ENCODE measurements at regions not wholly inside any gene's neighbourhood (a gene's known extent, or its start where the extent isn't known, plus 50 kb on each side); places are given as distances from the start of the nearest gene placed in this dataset.
"Not testable (repeated sequence)": the region's sequence is repeated elsewhere in the genome, so short reads cannot be mapped to it uniquely, and the experiment has no call there.

- ATAC-seq = no peak
- WGBS, 2 donors = 62 to 70% methylated on average over 2 of the region's 2 CpGs
- Histone ChIP-seq H3K36me3 (no peaks in the 10 kb centered on the region), H3K4me1 (peaks cover 4 to 24% (median 23%) of the 10 kb centered on the region in 9 donors), H3K27ac (peak overlapping the region in 7 of 10 donors; percentile 3 to 73 (median 41)), H3K4me3 (no peak overlapping the region), H3K27me3 (no peaks in the 10 kb centered on the region), H3K9me3 (no peaks in the 10 kb centered on the region)
- TF ChIP-seq, protein P1, sequence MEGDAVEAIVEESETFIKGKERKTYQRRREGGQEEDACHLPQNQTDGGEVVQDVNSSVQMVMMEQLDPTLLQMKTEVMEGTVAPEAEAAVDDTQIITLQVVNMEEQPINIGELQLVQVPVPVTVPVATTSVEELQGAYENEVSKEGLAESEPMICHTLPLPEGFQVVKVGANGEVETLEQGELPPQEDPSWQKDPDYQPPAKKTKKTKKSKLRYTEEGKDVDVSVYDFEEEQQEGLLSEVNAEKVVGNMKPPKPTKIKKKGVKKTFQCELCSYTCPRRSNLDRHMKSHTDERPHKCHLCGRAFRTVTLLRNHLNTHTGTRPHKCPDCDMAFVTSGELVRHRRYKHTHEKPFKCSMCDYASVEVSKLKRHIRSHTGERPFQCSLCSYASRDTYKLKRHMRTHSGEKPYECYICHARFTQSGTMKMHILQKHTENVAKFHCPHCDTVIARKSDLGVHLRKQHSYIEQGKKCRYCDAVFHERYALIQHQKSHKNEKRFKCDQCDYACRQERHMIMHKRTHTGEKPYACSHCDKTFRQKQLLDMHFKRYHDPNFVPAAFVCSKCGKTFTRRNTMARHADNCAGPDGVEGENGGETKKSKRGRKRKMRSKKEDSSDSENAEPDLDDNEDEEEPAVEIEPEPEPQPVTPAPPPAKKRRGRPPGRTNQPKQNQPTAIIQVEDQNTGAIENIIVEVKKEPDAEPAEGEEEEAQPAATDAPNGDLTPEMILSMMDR (IDR thresholded peaks at IDR 0.05) = no peak
- intact Hi-C loops (cut with DNase I) = no loop called here
- no peak for DNase-seq
These were observed 232.6 kb upstream of the PLXNA2 start for GRCh38 chr1:208476846-208477170.

DNA sequence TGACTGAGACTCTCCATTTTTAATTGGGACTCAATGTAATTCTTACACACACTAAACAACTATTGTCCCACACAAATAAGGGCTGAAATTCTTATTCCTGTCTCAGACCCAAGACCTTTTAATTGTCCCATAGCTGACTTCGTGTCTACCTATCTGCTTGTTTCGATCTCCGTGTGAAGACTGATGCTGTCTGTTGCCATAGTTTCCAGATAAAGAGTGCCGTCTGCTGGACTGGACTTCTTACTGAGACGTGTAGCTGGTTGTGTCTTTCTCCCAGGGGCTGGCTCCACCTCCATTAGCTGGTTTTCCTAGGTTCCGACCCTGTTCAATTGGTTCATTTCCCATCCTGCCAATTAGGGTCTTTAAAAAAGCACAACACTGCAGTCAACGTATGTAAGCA, 235.3 kb upstream of the PLXNA2 start:
- H3K4me3 ChIP-seq = no peak overlapping the region
- H3K27me3 ChIP-seq = no peaks in the 10 kb centered on the region
- no peaks in the 10 kb centered on the region for H3K9me3 ChIP-seq
- ATAC-seq (no peak), DNase-seq (no peak)
- peaks cover 4 to 24% (median 23%) of the 10 kb centered on the region in 9 donors for H3K4me1 ChIP-seq
- WGBS, 2 donors = 59 to 60% methylated on average over 7 of the region's 7 CpGs
- intact Hi-C loops (cut with DNase I) = no loop called here
- TF ChIP-seq, protein P1 (IDR thresholded peaks at IDR 0.05) = no peak
- no peak overlapping the region for H3K27ac ChIP-seq
- no peaks in the 10 kb centered on the region for H3K36me3 ChIP-seq

DNA sequence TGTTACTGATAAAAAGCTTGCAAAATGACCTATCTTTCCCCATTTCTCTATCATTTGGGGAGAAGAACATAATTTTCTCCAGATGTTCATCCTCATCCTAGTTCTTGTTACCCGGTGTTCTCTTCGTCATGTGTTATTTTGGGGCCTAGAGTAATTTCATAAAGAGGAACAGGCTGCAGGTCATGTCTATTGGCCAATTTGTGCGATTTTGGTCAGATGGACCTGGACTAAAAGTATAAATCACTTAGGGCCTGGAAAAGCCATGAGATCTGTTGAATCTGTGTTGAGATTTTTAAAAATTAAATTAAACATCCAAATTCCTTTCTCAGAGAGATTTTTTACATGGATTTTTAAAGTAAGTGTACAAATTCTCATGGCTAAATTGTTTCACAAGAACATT, 241.3 kb upstream of the PLXNA2 start:
- TF ChIP-seq, protein P1 (IDR thresholded peaks at IDR 0.05) = no peak
- Histone ChIP-seq H3K9me3 (no peaks in the 10 kb centered on the region), H3K36me3 (no peaks in the 10 kb centered on the region), H3K4me3 (no peak overlapping the region), H3K27ac (no peak overlapping the region), H3K27me3 (no peaks in the 10 kb centered on the region), H3K4me1 (no peaks in the 10 kb centered on the region)
- DNase-seq (no peak), ATAC-seq (no peak)
- 93 to 94% methylated on average over 3 of the region's 3 CpGs for WGBS, 2 donors
- intact Hi-C loops (cut with DNase I) = no loop called here

- Histone ChIP-seq H3K4me3 (no peak overlapping the region), H3K9me3 (no peaks in the 10 kb centered on the region), H3K4me1 (no peaks in the 10 kb centered on the region), H3K36me3 (no peaks in the 10 kb centered on the region), H3K27me3 (no peaks in the 10 kb centered on the region), H3K27ac (no peak overlapping the region)
- TF ChIP-seq, protein P1 (IDR thresholded peaks at IDR 0.05) = no peak
- intact Hi-C loops (cut with DNase I) = no loop called here
- DNase-seq = no peak
- ATAC-seq = no peak
These were observed 242.5 kb upstream of the PLXNA2 start for GRCh38 chr1:208486677-208487076.

GRCh38 chr1:208488432-208488831, 244.2 kb upstream of the PLXNA2 start:
- 97 to 100% methylated on average over 18 to 26 of the region's 36 CpGs for WGBS, 2 donors
- H3K4me1 ChIP-seq; intact Hi-C loops (cut with DNase I); H3K4me3 ChIP-seq; H3K27me3 ChIP-seq; H3K36me3 ChIP-seq; ATAC-seq; H3K27ac ChIP-seq; H3K9me3 ChIP-seq; DNase-seq: not testable (repeated sequence)

Data from heart right ventricle (tissue), 16 donors.